Activated T-cell treated with anti-CD3 and anti-CD28 coated beads for 48 hours (primary cell): ENCODE measurements at regions not wholly inside any gene's neighbourhood (a gene's known extent, or its start where the extent isn't known, plus 50 kb on each side); places are given as distances from the start of the nearest gene placed in this dataset.
"Not testable (repeated sequence)": the region's sequence is repeated elsewhere in the genome, so short reads cannot be mapped to it uniquely, and the experiment has no call there.

ENCODE experiments used
- DNase-seq: peaks from one replicate; pipeline ENCODE4 v3.0.0-alpha.2; 2020; ENCODE audit warnings: low read depth

GRCh38 chr20:39985271-39985827 is 703.7 kb downstream of the MAFB start:
- no peak for DNase-seq

GRCh38 chr20:39983655-39984054 is 705.4 kb downstream of the MAFB start:
- DNase-seq: no peak

- no peak for DNase-seq
Observed at GRCh38 chr20:39983183-39983582, 705.9 kb downstream of the MAFB start.

- DNase-seq: no peak
Observed at GRCh38 chr20:39974966-39975501, 714.0 kb downstream of the MAFB start.

GRCh38 chr20:39968495-39968894 is 720.5 kb downstream of the MAFB start:
- DNase-seq: no peak

GRCh38 chr20:39967806-39968205 is 721.2 kb downstream of the MAFB start:
- DNase-seq: no peak

- DNase-seq: no peak
Observed at GRCh38 chr20:39961637-39962244, 727.3 kb downstream of the MAFB start.

- DNase-seq: no peak
Observed at GRCh38 chr20:39960522-39961428, 728.3 kb downstream of the MAFB start.

- DNase-seq: not testable (repeated sequence)
Observed at GRCh38 chr20:39957911-39958310, 731.1 kb downstream of the MAFB start.

GRCh38 chr20:39954621-39955020 is 734.4 kb downstream of the MAFB start:
- DNase-seq: no peak

- no peak for DNase-seq
Observed at GRCh38 chr20:39946931-39947330, 742.1 kb downstream of the MAFB start.

- DNase-seq: no peak
Observed at GRCh38 chr20:39946053-39946810, 742.8 kb downstream of the MAFB start.

- no peak for DNase-seq
Observed at GRCh38 chr20:39944861-39945260, 744.2 kb downstream of the MAFB start.

GRCh38 chr20:39943336-39943735 is 745.7 kb downstream of the MAFB start:
- DNase-seq: no peak

GRCh38 chr20:39941245-39941644 is 747.8 kb downstream of the MAFB start:
- DNase-seq: no peak

- no peak for DNase-seq
Observed at GRCh38 chr20:39939241-39939865, 749.7 kb downstream of the MAFB start.

- DNase-seq: no peak
Observed at GRCh38 chr20:39936401-39936800, 752.6 kb downstream of the MAFB start.

- no peak for DNase-seq
Observed at GRCh38 chr20:39935901-39936300, 753.1 kb downstream of the MAFB start.

GRCh38 chr20:39916236-39916765 is 772.7 kb downstream of the MAFB start:
- DNase-seq: no peak

- DNase-seq: no peak
Observed at GRCh38 chr20:39913274-39913673, 775.8 kb downstream of the MAFB start.

GRCh38 chr20:39911497-39911896 is 777.5 kb downstream of the MAFB start:
- DNase-seq: no peak
